HG03025 (cell line): ENCODE measurements at regions not wholly inside any gene's neighbourhood (a gene's known extent, or its start where the extent isn't known, plus 50 kb on each side); places are given as distances from the start of the nearest gene placed in this dataset.
"Not testable (repeated sequence)": the region's sequence is repeated elsewhere in the genome, so short reads cannot be mapped to it uniquely, and the experiment has no call there.

Experiments used
- ATAC-seq: cut with Tn5 transposase; IDR thresholded peaks from one replicate; pipeline ENCODE4 v1.9.1; 2021; ENCODE audit warnings: mild to moderate bottlenecking, moderate library complexity; ENCODE audit not compliant: unreplicated experiment, low FRiP score

GRCh38 chr17:45554479-45554878 is 64.0 kb upstream of the PLEKHM1 start:
- not testable (repeated sequence) for ATAC-seq

- not testable (repeated sequence) for ATAC-seq
Observed at GRCh38 chr17:45558821-45559220, 68.3 kb upstream of the PLEKHM1 start.

- ATAC-seq = not testable (repeated sequence)
Observed at GRCh38 chr17:45562868-45563267, 72.3 kb upstream of the PLEKHM1 start.

- not testable (repeated sequence) for ATAC-seq
Observed at GRCh38 chr17:45563283-45563682, 72.8 kb upstream of the PLEKHM1 start.

- not testable (repeated sequence) for ATAC-seq
Observed at GRCh38 chr17:45568275-45568674, 77.8 kb upstream of the PLEKHM1 start.

- ATAC-seq = not testable (repeated sequence)
Observed at GRCh38 chr17:45573326-45573725, 82.8 kb upstream of the PLEKHM1 start.

- ATAC-seq = no peak
Observed at GRCh38 chr17:45573924-45574770, 83.6 kb upstream of the PLEKHM1 start.

- ATAC-seq = no peak
Observed at GRCh38 chr17:45575126-45575885, 84.8 kb upstream of the PLEKHM1 start.

- ATAC-seq = not testable (repeated sequence)
Observed at GRCh38 chr17:45576527-45577307, 86.2 kb upstream of the PLEKHM1 start.

- ATAC-seq = no peak
Observed at GRCh38 chr17:45577571-45578279, 87.2 kb upstream of the PLEKHM1 start.

- ATAC-seq = no peak
Observed at GRCh38 chr17:45578516-45579455, 88.3 kb upstream of the PLEKHM1 start.

- ATAC-seq = no peak
Observed at GRCh38 chr17:45579529-45580495, 89.3 kb upstream of the PLEKHM1 start.

- ATAC-seq = no peak
Observed at GRCh38 chr17:45580924-45581323, 90.4 kb upstream of the PLEKHM1 start.

- no peak for ATAC-seq
Observed at GRCh38 chr17:45581860-45582259, 91.3 kb upstream of the PLEKHM1 start.

- ATAC-seq = peak; percentile 48
Observed at GRCh38 chr17:45584092-45585036, 93.8 kb upstream of the PLEKHM1 start.

- peak; percentile 53 for ATAC-seq
Observed at GRCh38 chr17:45585037-45585733, 94.7 kb upstream of the PLEKHM1 start.
